ENCODE measurements at regions not wholly inside any gene's neighbourhood (a gene's known extent, or its start where the extent isn't known, plus 50 kb on each side); places are given as distances from the start of the nearest gene placed in this dataset.

DNA sequence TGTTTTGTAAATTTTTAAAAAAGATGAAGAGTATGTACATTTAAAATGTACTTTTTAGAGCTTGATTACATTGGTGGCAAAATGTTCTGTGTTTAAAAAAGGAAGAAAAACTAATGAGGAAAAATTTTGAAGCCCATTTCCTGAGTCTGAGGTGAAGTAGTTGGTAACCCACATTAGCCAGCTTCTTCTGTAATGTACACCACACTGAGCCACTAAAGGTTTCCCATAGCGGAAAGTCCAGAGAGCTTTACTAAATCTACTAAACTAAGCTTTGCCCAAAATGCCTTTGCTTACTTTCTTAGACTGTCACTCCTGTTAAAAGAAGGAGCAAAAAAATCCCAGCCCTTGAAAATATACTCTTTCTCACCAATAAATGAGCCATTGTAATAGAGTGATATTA lies 804.8 kb upstream of the ZEB2 start:
- Histone ChIP-seq H2BK120ac (ENCODE audit: low read depth, low read length, poor library complexity, severe bottlenecking) (no peak overlapping the region), H4K20me1 (ENCODE audit: control insufficient read depth, insufficient read depth, insufficient read length) (no peaks in the 10 kb centered on the region), H2BK15ac (ENCODE audit: low read depth, low read length) (no peak overlapping the region), H2BK5ac (ENCODE audit: insufficient read length, low read length) (no peak overlapping the region), H3K56ac (ENCODE audit: insufficient read length, low read depth, low read length) (no peak overlapping the region), H3K79me1 (ENCODE audit: insufficient read depth, low read depth, low read length, poor library complexity, severe bottlenecking) (no peaks in the 10 kb centered on the region), H3K4me2 (ENCODE audit: insufficient read depth, insufficient read length, low read length) (no peak overlapping the region), H4K8ac (replicated peaks; ENCODE audit: insufficient read length, low read depth, low read length) (no peak overlapping the region), H3K4me1 (ENCODE audit: insufficient read depth, low read length) (no peaks in the 10 kb centered on the region), H3K18ac (ENCODE audit: insufficient read length, low read depth, low read length) (no peak overlapping the region), H3K4ac (ENCODE audit: low read depth, low read length) (no peak overlapping the region), H3K27me3 (ENCODE audit: insufficient read depth, low read length) (no peaks in the 10 kb centered on the region), H3K27ac (ENCODE audit: insufficient read length, low read depth, low read length) (no peak overlapping the region), H2BK20ac (ENCODE audit: low read depth, low read length, poor library complexity, severe bottlenecking) (no peak overlapping the region), H3K79me2 (ENCODE audit: insufficient read depth, low read length) (no peaks in the 10 kb centered on the region), H2AK5ac (ENCODE audit: insufficient read length, low read length) (no peak overlapping the region), H4K91ac (ENCODE audit: insufficient read length, low read depth, low read length) (no peak overlapping the region), H3T11ph (ENCODE audit: low read length) (no peak overlapping the region), H3K23me2 (ENCODE audit: insufficient read length, low read depth, low read length, poor library complexity, severe bottlenecking) (no peaks in the 10 kb centered on the region), H3K9me3 (ENCODE audit: control insufficient read depth, low read depth, low read length) (no peaks in the 10 kb centered on the region), H2BK12ac (ENCODE audit: insufficient read length, low read depth, low read length) (no peak overlapping the region), H3K9ac (ENCODE audit: extremely low read depth, insufficient read length, low read length) (no peak overlapping the region), H2AFZ (ENCODE audit: low read length) (no peak overlapping the region), H3K14ac (ENCODE audit: insufficient read depth, low read length) (no peak overlapping the region), H3K23ac (ENCODE audit: insufficient read length, low read depth, low read length) (no peak overlapping the region), H4K5ac (ENCODE audit: insufficient read length, low read depth, low read length) (no peak overlapping the region)
- H3K9me3 Mint-ChIP-seq: no peaks in the 10 kb centered on the region; a peak in 1 of 5 replicates
- no peak overlapping the region for H3K27ac Mint-ChIP-seq
- TF ChIP-seq, protein P1, sequence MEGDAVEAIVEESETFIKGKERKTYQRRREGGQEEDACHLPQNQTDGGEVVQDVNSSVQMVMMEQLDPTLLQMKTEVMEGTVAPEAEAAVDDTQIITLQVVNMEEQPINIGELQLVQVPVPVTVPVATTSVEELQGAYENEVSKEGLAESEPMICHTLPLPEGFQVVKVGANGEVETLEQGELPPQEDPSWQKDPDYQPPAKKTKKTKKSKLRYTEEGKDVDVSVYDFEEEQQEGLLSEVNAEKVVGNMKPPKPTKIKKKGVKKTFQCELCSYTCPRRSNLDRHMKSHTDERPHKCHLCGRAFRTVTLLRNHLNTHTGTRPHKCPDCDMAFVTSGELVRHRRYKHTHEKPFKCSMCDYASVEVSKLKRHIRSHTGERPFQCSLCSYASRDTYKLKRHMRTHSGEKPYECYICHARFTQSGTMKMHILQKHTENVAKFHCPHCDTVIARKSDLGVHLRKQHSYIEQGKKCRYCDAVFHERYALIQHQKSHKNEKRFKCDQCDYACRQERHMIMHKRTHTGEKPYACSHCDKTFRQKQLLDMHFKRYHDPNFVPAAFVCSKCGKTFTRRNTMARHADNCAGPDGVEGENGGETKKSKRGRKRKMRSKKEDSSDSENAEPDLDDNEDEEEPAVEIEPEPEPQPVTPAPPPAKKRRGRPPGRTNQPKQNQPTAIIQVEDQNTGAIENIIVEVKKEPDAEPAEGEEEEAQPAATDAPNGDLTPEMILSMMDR (conservative IDR thresholded peaks at IDR 0.05): no peak
- H3K36me3 Mint-ChIP-seq (ENCODE audit: insufficient read depth in 1 of 3, low read depth in 3 of 3): no peaks in the 10 kb centered on the region
- DNase-seq: no peak
- WGBS (ENCODE audit: extremely low coverage, insufficient read length, low lambda C conversion rate): no CpG with 5 or more reads among the region's 1 CpG
- no peak overlapping the region for H3K4me3 Mint-ChIP-seq
- H3K4me1 Mint-ChIP-seq: no peaks in the 10 kb centered on the region
- H3K27me3 Mint-ChIP-seq (ENCODE audit: low read depth): no peaks in the 10 kb centered on the region
